Endothelial cell of umbilical vein (primary cell): ENCODE measurements at regions not wholly inside any gene's neighbourhood (a gene's known extent, or its start where the extent isn't known, plus 50 kb on each side); places are given as distances from the start of the nearest gene placed in this dataset.

Source experiments
- EZH2 ChIP-seq: IDR thresholded peaks from 2 replicates; pipeline ENCODE4 v1.6.1; 2012; ENCODE audit warnings: borderline replicate concordance, low read depth, mild to moderate bottlenecking, moderate library complexity, low read length, inconsistent platforms; ENCODE audit not compliant: severe bottlenecking
- MAX ChIP-seq: IDR thresholded peaks from 2 replicates; pipeline ENCODE4 v1.6.1; 2011; ENCODE audit not compliant: insufficient read depth, insufficient read length
- POLR2A ChIP-seq: IDR thresholded peaks from 2 replicates; pipeline ENCODE4 v1.6.1; 2012; ENCODE audit warnings: low read depth, mild to moderate bottlenecking, control low read depth, low read length
- POLR2AphosphoS5 ChIP-seq: IDR thresholded peaks from 2 replicates; pipeline ENCODE4 v1.6.1; 2012; ENCODE audit warnings: low read depth, mild to moderate bottlenecking, control low read depth, low read length, moderate library complexity; ENCODE audit not compliant: insufficient read depth
- TF ChIP-seq, protein P1 (sequence below), 2 donors: IDR thresholded peaks; 1 replicate in 1 of 2; 2 replicates in 1 of 2; pipeline ENCODE4 v1.5.1; 2011; ENCODE audit warnings: low read length in 2 of 2, mild to moderate bottlenecking in 2 of 2, moderate library complexity in 2 of 2, control low read depth in 1 of 2, inconsistent platforms in 1 of 2, low read depth in 1 of 2; ENCODE audit not compliant: insufficient read depth in 1 of 2; ENCODE audit errors: extremely low read depth in 1 of 2

DNA sequence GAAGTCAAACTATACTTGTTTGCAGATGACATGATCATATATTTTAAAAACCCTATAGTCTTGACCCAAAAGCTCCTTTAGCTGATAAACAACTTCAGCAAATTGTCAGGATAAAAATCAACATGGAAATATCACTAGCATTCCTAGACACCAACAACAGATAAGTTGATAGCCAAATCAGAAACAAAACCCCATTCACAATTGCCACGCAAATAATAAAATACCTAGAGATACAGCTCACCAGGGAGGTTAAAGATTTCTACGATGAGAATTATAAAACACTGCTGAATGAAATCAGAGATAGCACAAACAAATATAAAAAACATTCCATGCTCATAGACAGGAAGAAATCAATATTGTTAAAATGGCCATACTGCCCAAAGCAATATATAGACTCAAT, 605.0 kb upstream of the GRIA3 start:
- TF ChIP-seq, protein P1, sequence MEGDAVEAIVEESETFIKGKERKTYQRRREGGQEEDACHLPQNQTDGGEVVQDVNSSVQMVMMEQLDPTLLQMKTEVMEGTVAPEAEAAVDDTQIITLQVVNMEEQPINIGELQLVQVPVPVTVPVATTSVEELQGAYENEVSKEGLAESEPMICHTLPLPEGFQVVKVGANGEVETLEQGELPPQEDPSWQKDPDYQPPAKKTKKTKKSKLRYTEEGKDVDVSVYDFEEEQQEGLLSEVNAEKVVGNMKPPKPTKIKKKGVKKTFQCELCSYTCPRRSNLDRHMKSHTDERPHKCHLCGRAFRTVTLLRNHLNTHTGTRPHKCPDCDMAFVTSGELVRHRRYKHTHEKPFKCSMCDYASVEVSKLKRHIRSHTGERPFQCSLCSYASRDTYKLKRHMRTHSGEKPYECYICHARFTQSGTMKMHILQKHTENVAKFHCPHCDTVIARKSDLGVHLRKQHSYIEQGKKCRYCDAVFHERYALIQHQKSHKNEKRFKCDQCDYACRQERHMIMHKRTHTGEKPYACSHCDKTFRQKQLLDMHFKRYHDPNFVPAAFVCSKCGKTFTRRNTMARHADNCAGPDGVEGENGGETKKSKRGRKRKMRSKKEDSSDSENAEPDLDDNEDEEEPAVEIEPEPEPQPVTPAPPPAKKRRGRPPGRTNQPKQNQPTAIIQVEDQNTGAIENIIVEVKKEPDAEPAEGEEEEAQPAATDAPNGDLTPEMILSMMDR (IDR thresholded peaks at IDR 0.05; ENCODE audit: extremely low read depth in 1 of 2, insufficient read depth in 1 of 2, low read depth in 1 of 2, low read length in 2 of 2), result no peak
- TF ChIP-seq POLR2A (no peak), MAX (no peak), POLR2AphosphoS5 (no peak), EZH2 (no peak)
